Loucy (cell line): ENCODE measurements at regions not wholly inside any gene's neighbourhood (a gene's known extent, or its start where the extent isn't known, plus 50 kb on each side); places are given as distances from the start of the nearest gene placed in this dataset.

ENCODE experiments used
- CTCF ChIP-seq: fragments of 200-600 bp; sonication (generic); conservative IDR thresholded peaks from 2 replicates; pipeline ENCODE4 v1.5.1; 2014; ENCODE audit warnings: mild to moderate bottlenecking, antibody characterized with exemption, low read length
- EZH2phosphoT487 ChIP-seq: fragments of 200-600 bp; IDR thresholded peaks from 2 replicates; pipeline ENCODE4 v1.6.1; 2018; ENCODE audit warnings: antibody characterized with exemption, mild to moderate bottlenecking, moderate library complexity, borderline replicate concordance

GRCh38 chr4:178426871-178427270, 984.6 kb upstream of the AGA start:
- TF ChIP-seq CTCF (no peak), EZH2phosphoT487 (no peak)
